Glutamatergic neuron (in vitro differentiated cells): ENCODE measurements at regions not wholly inside any gene's neighbourhood (a gene's known extent, or its start where the extent isn't known, plus 50 kb on each side); places are given as distances from the start of the nearest gene placed in this dataset.

Source experiments
- DNase-seq: peaks from one replicate; pipeline ENCODE4 v3.0.0; 2022
- H3K27ac Mint-ChIP-seq: one replicate; pipeline ENCODE4 v1.8.0; 2020; ENCODE audit warnings: mild to moderate bottlenecking, mixed read lengths, inconsistent platforms; ENCODE audit not compliant: unreplicated experiment
- H3K27me3 Mint-ChIP-seq: one replicate; pipeline ENCODE4 v1.8.0; 2020; ENCODE audit warnings: mild to moderate bottlenecking, moderate library complexity, mixed read lengths, inconsistent platforms; ENCODE audit not compliant: unreplicated experiment
- H3K36me3 Mint-ChIP-seq: one replicate; pipeline ENCODE4 v1.8.0; 2020; ENCODE audit warnings: mild to moderate bottlenecking, mixed read lengths, inconsistent platforms; ENCODE audit not compliant: unreplicated experiment
- H3K4me1 Mint-ChIP-seq: one replicate; pipeline ENCODE4 v1.8.0; 2020; ENCODE audit warnings: mild to moderate bottlenecking, low read depth, mixed read lengths, inconsistent platforms; ENCODE audit not compliant: unreplicated experiment
- H3K4me3 Mint-ChIP-seq: one replicate; pipeline ENCODE4 v1.8.0; 2020; ENCODE audit warnings: mild to moderate bottlenecking, mixed read lengths, inconsistent platforms; ENCODE audit not compliant: unreplicated experiment
- H3K9me3 Mint-ChIP-seq: one replicate; pipeline ENCODE4 v1.8.0; 2020; ENCODE audit warnings: mild to moderate bottlenecking, moderate library complexity, mixed read lengths, inconsistent platforms; ENCODE audit not compliant: unreplicated experiment
- TF ChIP-seq, protein P1 (sequence below): fragments of 200-600 bp; sonication (generic); IDR thresholded peaks from one replicate; pipeline ENCODE4 v1.5.0; 2021; ENCODE audit not compliant: partially characterized antibody, unreplicated experiment

- DNase-seq, result no peak
- H3K4me3 Mint-ChIP-seq, result no peak overlapping the region
- no peaks in the 10 kb centered on the region for H3K36me3 Mint-ChIP-seq
- H3K9me3 Mint-ChIP-seq, result peaks cover 7% of the 10 kb centered on the region
- H3K27ac Mint-ChIP-seq, result no peak overlapping the region
- peaks cover 5% of the 10 kb centered on the region for H3K27me3 Mint-ChIP-seq
- TF ChIP-seq, protein P1, sequence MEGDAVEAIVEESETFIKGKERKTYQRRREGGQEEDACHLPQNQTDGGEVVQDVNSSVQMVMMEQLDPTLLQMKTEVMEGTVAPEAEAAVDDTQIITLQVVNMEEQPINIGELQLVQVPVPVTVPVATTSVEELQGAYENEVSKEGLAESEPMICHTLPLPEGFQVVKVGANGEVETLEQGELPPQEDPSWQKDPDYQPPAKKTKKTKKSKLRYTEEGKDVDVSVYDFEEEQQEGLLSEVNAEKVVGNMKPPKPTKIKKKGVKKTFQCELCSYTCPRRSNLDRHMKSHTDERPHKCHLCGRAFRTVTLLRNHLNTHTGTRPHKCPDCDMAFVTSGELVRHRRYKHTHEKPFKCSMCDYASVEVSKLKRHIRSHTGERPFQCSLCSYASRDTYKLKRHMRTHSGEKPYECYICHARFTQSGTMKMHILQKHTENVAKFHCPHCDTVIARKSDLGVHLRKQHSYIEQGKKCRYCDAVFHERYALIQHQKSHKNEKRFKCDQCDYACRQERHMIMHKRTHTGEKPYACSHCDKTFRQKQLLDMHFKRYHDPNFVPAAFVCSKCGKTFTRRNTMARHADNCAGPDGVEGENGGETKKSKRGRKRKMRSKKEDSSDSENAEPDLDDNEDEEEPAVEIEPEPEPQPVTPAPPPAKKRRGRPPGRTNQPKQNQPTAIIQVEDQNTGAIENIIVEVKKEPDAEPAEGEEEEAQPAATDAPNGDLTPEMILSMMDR, result no peak
- H3K4me1 Mint-ChIP-seq, result no peaks in the 10 kb centered on the region
These were observed 151.0 kb upstream of the RAB4A start for GRCh38 chr1:229119876-229120275.

DNA sequence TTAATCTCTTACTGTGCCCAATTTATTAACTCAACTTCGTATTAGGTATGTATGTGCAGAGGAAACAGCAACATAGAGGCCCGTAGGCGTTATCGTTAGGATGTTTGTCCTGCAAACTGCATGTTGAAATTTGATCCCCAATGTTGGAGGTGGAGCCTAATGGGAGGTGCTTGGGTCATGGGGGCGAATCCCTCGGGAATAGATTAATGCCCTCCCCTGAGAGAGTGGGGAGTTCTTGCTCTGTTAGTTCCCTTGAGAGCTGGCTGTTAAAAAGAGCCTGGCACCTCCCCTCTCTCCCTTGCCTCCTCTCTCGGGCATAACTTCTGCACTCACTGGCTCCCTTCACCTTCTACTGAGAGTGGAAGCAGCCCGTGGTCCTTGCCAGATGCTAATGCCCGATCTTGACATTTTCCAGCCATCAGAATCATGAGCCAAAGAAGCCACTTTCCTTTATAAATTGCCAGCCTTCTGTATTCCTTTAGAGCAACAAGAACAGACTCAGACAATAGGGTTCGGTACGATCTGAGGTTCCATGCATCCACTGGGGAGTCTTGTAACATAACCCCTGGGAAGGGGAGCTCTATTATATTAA, 149.0 kb upstream of the RAB4A start:
- no peak for DNase-seq
- no peak overlapping the region for H3K27ac Mint-ChIP-seq
- H3K4me3 Mint-ChIP-seq, result no peak overlapping the region
- H3K27me3 Mint-ChIP-seq, result peaks cover 5% of the 10 kb centered on the region
- no peaks in the 10 kb centered on the region for H3K4me1 Mint-ChIP-seq
- H3K9me3 Mint-ChIP-seq, result peaks cover 7% of the 10 kb centered on the region
- TF ChIP-seq, protein P1, result no peak
- H3K36me3 Mint-ChIP-seq, result no peaks in the 10 kb centered on the region

GRCh38 chr1:229122606-229123005, 148.3 kb upstream of the RAB4A start:
- Mint-ChIP-seq H3K27ac (no peak overlapping the region), H3K4me3 (no peak overlapping the region), H3K27me3 (peaks cover 5% of the 10 kb centered on the region), H3K36me3 (no peaks in the 10 kb centered on the region), H3K9me3 (peaks cover 7% of the 10 kb centered on the region), H3K4me1 (peaks cover 4% of the 10 kb centered on the region)
- DNase-seq, result no peak
- TF ChIP-seq, protein P1, result no peak

GRCh38 chr1:229124116-229124515, 146.8 kb upstream of the RAB4A start:
- DNase-seq, result no peak
- H3K27me3 Mint-ChIP-seq, result peaks cover 5% of the 10 kb centered on the region
- H3K36me3 Mint-ChIP-seq, result no peaks in the 10 kb centered on the region
- no peak overlapping the region for H3K27ac Mint-ChIP-seq
- TF ChIP-seq, protein P1, result no peak
- H3K4me3 Mint-ChIP-seq, result no peak overlapping the region
- peaks cover 14% of the 10 kb centered on the region for H3K4me1 Mint-ChIP-seq
- H3K9me3 Mint-ChIP-seq, result peaks cover 10% of the 10 kb centered on the region

DNA sequence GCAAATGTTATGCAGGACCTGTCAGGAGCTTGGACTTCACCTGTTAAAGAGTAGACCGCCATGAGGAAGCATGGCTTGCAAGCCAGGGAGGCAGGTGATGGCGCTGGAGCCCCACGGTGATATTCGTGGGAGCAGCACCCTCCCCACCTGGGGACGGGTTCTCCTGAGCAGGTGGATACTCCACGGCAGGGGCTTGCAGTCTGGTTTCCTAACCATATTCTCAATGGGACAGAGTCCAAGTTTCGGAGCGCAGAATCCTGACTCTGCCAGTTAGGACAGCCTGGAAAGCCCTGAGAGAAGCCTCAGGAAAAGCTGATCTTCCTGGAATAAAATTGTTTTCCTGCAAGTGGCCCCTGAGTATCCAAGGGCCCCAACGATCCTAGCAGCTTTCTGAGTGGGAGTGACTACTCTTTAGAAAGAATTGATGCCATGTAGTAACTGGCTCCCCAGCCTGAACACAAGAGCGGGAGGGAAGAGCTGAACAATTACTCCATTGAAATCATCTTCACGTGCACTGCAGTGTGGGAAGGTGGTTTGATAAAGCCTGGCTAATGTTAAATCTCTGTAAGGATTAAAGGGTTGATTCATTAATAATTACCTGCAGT, 146.3 kb upstream of the RAB4A start:
- Mint-ChIP-seq H3K9me3 (peaks cover 10% of the 10 kb centered on the region), H3K27me3 (peaks cover 5% of the 10 kb centered on the region), H3K4me3 (no peak overlapping the region), H3K27ac (no peak overlapping the region), H3K36me3 (no peaks in the 10 kb centered on the region), H3K4me1 (peaks cover 14% of the 10 kb centered on the region)
- TF ChIP-seq, protein P1, result no peak
- no peak for DNase-seq
